ENCODE measurements at regions not wholly inside any gene's neighbourhood (a gene's known extent, or its start where the extent isn't known, plus 50 kb on each side); places are given as distances from the start of the nearest gene placed in this dataset.

GRCh38 chr3:25281732-25282126, 146.3 kb upstream of the RARB start:
- TF ChIP-seq, protein P1, sequence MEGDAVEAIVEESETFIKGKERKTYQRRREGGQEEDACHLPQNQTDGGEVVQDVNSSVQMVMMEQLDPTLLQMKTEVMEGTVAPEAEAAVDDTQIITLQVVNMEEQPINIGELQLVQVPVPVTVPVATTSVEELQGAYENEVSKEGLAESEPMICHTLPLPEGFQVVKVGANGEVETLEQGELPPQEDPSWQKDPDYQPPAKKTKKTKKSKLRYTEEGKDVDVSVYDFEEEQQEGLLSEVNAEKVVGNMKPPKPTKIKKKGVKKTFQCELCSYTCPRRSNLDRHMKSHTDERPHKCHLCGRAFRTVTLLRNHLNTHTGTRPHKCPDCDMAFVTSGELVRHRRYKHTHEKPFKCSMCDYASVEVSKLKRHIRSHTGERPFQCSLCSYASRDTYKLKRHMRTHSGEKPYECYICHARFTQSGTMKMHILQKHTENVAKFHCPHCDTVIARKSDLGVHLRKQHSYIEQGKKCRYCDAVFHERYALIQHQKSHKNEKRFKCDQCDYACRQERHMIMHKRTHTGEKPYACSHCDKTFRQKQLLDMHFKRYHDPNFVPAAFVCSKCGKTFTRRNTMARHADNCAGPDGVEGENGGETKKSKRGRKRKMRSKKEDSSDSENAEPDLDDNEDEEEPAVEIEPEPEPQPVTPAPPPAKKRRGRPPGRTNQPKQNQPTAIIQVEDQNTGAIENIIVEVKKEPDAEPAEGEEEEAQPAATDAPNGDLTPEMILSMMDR (IDR thresholded peaks at IDR 0.05; ENCODE audit: extremely low read depth in 1 of 2, insufficient read depth in 1 of 2, low read depth in 1 of 2, low read length in 2 of 2) = no peak
- TF ChIP-seq POLR2AphosphoS5 (IDR thresholded peaks at IDR 0.05; ENCODE audit: insufficient read depth, low read depth, low read length) = no peak
- no peak for TF ChIP-seq JUN (IDR thresholded peaks at IDR 0.05; ENCODE audit: borderline replicate concordance, insufficient read depth, insufficient read length, low read depth)
- no peak for TF ChIP-seq POLR2A (IDR thresholded peaks at IDR 0.05; ENCODE audit: low read depth, low read length)
- TF ChIP-seq EZH2 (IDR thresholded peaks at IDR 0.05; ENCODE audit: borderline replicate concordance, low read depth, low read length, severe bottlenecking) = no peak
- TF ChIP-seq FOS (IDR thresholded peaks at IDR 0.05; ENCODE audit: borderline replicate concordance, insufficient read depth, low read length) = no peak
- TF ChIP-seq, protein P2, sequence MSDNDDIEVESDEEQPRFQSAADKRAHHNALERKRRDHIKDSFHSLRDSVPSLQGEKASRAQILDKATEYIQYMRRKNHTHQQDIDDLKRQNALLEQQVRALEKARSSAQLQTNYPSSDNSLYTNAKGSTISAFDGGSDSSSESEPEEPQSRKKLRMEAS (IDR thresholded peaks at IDR 0.05; ENCODE audit: insufficient read depth, insufficient read length) = no peak
- TF ChIP-seq MYC (IDR thresholded peaks at IDR 0.05; ENCODE audit: low read depth, low read length) = no peak

All from endothelial cell of umbilical vein (primary cell).